Lower leg skin (tissue), 4 donors: ENCODE measurements at regions not wholly inside any gene's neighbourhood (a gene's known extent, or its start where the extent isn't known, plus 50 kb on each side); places are given as distances from the start of the nearest gene placed in this dataset.

Experiments used
- DNase-seq, 2 donors: peaks; one replicate each; pipeline ENCODE4 v3.0.0-alpha.2; 2019; ENCODE audit warnings: low spot score in 2 of 2
- H3K4me3 ChIP-seq: fragments of 200-600 bp; sonication (generic); 2 replicates; pipeline ENCODE4 v1.5.1; 2017; ENCODE audit warnings: mild to moderate bottlenecking, low read depth; ENCODE audit not compliant: poor library complexity, severe bottlenecking
- CTCF ChIP-seq, 3 donors: fragments of 450-650 bp; IDR thresholded peaks; one replicate each; pipeline ENCODE4 v1.5.1; 2016; ENCODE audit warnings: antibody characterized with exemption in 3 of 3, mild to moderate bottlenecking in 3 of 3, moderate library complexity in 2 of 3
- POLR2A ChIP-seq, 2 donors: fragments of 450-650 bp; IDR thresholded peaks; one replicate each; pipeline ENCODE4 v1.6.1; 2016 to 2017; ENCODE audit warnings: antibody characterized with exemption in 2 of 2, mild to moderate bottlenecking in 1 of 2, moderate library complexity in 1 of 2
- WGBS, 2 donors: methylation state at CpG; one replicate each; pipeline ENCODE4 v1.1.5; 2018; 5-methylcytosine and 5-hydroxymethylcytosine counted together
- intact Hi-C: fragments of 100-400 bp; cut with DNase I; formaldehyde crosslinking; loops from one replicate; pipeline ENCODE4 v1.15.0; 2023; ENCODE audit warnings: low total_unique reads

- no peak for DNase-seq
- 46 to 69% methylated on average over 5 of the region's 5 CpGs for WGBS, 2 donors
- intact Hi-C loops = no loop called here
Observed at GRCh38 chr5:82335806-82336205, 57.7 kb upstream of the RPS23 start.

GRCh38 chr5:82334856-82335255 lies 56.7 kb upstream of the RPS23 start:
- no peak overlapping the region for H3K4me3 ChIP-seq
- 53 to 61% methylated on average over 4 of the region's 4 CpGs for WGBS, 2 donors
- intact Hi-C loops = no loop called here
- TF ChIP-seq POLR2A (IDR thresholded peaks at IDR 0.05) = no peak
- TF ChIP-seq CTCF (IDR thresholded peaks at IDR 0.05) = no peak
- DNase-seq = no peak

More at GRCh38 chr5:82335806-82336205, 57.7 kb upstream of the RPS23 start:
- TF ChIP-seq POLR2A (IDR thresholded peaks at IDR 0.05) = no peak
- no peak for TF ChIP-seq CTCF (IDR thresholded peaks at IDR 0.05)
- H3K4me3 ChIP-seq = no peak overlapping the region

GRCh38 chr5:82334085-82334692 lies 56.0 kb upstream of the RPS23 start:
- intact Hi-C loops = no loop called here
- H3K4me3 ChIP-seq = no peak overlapping the region
- WGBS, 2 donors = 47 to 53% methylated on average over 5 of the region's 5 CpGs
- no peak for DNase-seq
- no peak for TF ChIP-seq CTCF (IDR thresholded peaks at IDR 0.05)
- no peak for TF ChIP-seq POLR2A (IDR thresholded peaks at IDR 0.05)

GRCh38 chr5:82332886-82333615 lies 54.9 kb upstream of the RPS23 start:
- TF ChIP-seq POLR2A (IDR thresholded peaks at IDR 0.05) (no peak), CTCF (IDR thresholded peaks at IDR 0.05) (no peak)
- no peak overlapping the region for H3K4me3 ChIP-seq
- no peak for DNase-seq
- intact Hi-C loops = no loop called here
- 52 to 63% methylated on average over 2 of the region's 2 CpGs for WGBS, 2 donors

- no peak overlapping the region for H3K4me3 ChIP-seq
- DNase-seq = no peak
- intact Hi-C loops = no loop called here
- 53 to 61% methylated on average over 3 of the region's 3 CpGs for WGBS, 2 donors
- no peak for TF ChIP-seq POLR2A (IDR thresholded peaks at IDR 0.05)
- no peak for TF ChIP-seq CTCF (IDR thresholded peaks at IDR 0.05)
Observed at GRCh38 chr5:82332064-82332855, 54.1 kb upstream of the RPS23 start.
